Mesendoderm (in vitro differentiated cells): ENCODE measurements at regions not wholly inside any gene's neighbourhood (a gene's known extent, or its start where the extent isn't known, plus 50 kb on each side); places are given as distances from the start of the nearest gene placed in this dataset.

ENCODE experiments used
- DNase-seq: peaks from one replicate; pipeline ENCODE4 v3.0.0; 2013
- H2AK5ac ChIP-seq: 2 replicates; pipeline ENCODE4 v1.6.1; 2013; ENCODE audit warnings: low read length, inconsistent platforms
- H2BK120ac ChIP-seq: 2 replicates; pipeline ENCODE4 v1.6.1; 2013; ENCODE audit warnings: low read depth, mild to moderate bottlenecking, low read length, moderate library complexity, mixed read lengths
- H2BK15ac ChIP-seq: replicated peaks from 2 replicates; pipeline ENCODE4 v1.6.1; 2013; ENCODE audit warnings: low read depth, mild to moderate bottlenecking, moderate library complexity
- H2BK5ac ChIP-seq: 2 replicates; pipeline ENCODE4 v1.6.1; 2013; ENCODE audit warnings: low read length, inconsistent platforms
- H3K18ac ChIP-seq: 2 replicates; pipeline ENCODE4 v1.6.1; 2013; ENCODE audit warnings: mild to moderate bottlenecking, low read length, mixed read lengths
- H3K23ac ChIP-seq: one replicate; pipeline ENCODE4 v1.6.1; 2013; ENCODE audit warnings: low read length
- H3K27ac ChIP-seq: 2 replicates; pipeline ENCODE4 v1.5.1; 2013; ENCODE audit warnings: low read depth, mild to moderate bottlenecking, inconsistent platforms, low read length, moderate library complexity
- H3K27me3 ChIP-seq: 2 replicates; pipeline ENCODE4 v1.6.1; 2013; ENCODE audit warnings: low read length, control low read depth, mild to moderate bottlenecking, inconsistent platforms; ENCODE audit not compliant: insufficient read depth, poor library complexity
- H3K36me3 ChIP-seq: 2 replicates; pipeline ENCODE4 v1.6.1; 2013; ENCODE audit warnings: low read length, inconsistent platforms; ENCODE audit not compliant: control insufficient read depth, insufficient read depth
- H3K4ac ChIP-seq: one replicate; pipeline ENCODE4 v1.6.1; 2013; ENCODE audit warnings: low read depth, mild to moderate bottlenecking, low read length, moderate library complexity
- H3K4me1 ChIP-seq: 2 replicates; pipeline ENCODE4 v1.6.1; 2013; ENCODE audit warnings: low read depth, low read length, inconsistent platforms; ENCODE audit not compliant: control insufficient read depth
- H3K4me2 ChIP-seq: 2 replicates; pipeline ENCODE4 v1.6.1; 2013; ENCODE audit warnings: low read length
- H3K4me3 ChIP-seq: 2 replicates; pipeline ENCODE4 v1.5.1; 2013; ENCODE audit warnings: mild to moderate bottlenecking, low read length
- H3K56ac ChIP-seq: one replicate; pipeline ENCODE4 v1.6.1; 2013; ENCODE audit warnings: low read length
- H3K79me1 ChIP-seq: 2 replicates; pipeline ENCODE4 v1.6.1; 2013; ENCODE audit warnings: low read length, inconsistent platforms
- H3K79me2 ChIP-seq: 2 replicates; pipeline ENCODE4 v1.6.1; 2013; ENCODE audit warnings: mild to moderate bottlenecking, low read length; ENCODE audit not compliant: control insufficient read depth, insufficient read depth
- H3K9ac ChIP-seq: 2 replicates; pipeline ENCODE4 v1.6.1; 2013; ENCODE audit warnings: low read length, inconsistent platforms
- H4K5ac ChIP-seq: one replicate; pipeline ENCODE4 v1.6.1; 2013; ENCODE audit warnings: low read length
- H4K8ac ChIP-seq: one replicate; pipeline ENCODE4 v1.6.1; 2013; ENCODE audit warnings: low read depth, mild to moderate bottlenecking, control low read depth, low read length, moderate library complexity
- WGBS: extraction: QIAGEN DNeasy Blood & Tissue Kit; methylation state at CpG from one replicate; pipeline ENCODE4 v1.1.7; 2013; ENCODE audit warnings: low lambda C conversion rate, missing lambda C conversion rate; ENCODE audit not compliant: insufficient coverage; ENCODE audit errors: extremely low coverage; 5-methylcytosine and 5-hydroxymethylcytosine counted together

DNA sequence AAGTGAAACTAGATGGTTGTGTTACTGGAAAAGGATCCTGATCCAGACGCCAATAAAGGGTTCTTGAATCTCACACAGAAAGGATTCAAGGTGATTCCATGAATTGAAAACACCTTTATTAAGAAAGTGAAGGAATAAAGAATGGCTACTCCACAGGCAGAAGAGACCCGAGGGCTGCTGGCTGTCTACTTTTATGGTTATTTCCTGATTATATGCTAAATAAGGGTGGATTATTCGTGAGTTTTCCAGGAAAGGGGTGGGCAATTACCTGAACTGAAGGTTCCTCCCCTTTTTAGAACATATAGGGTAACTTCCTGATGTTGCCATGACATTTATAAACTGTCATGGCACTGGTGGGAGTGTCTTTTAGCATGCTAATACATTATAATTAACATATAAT, 50.9 kb upstream of the WARS2 start:
- Histone ChIP-seq H3K79me2 (no peaks in the 10 kb centered on the region), H4K5ac (no peak overlapping the region), H2BK120ac (no peak overlapping the region), H3K79me1 (no peaks in the 10 kb centered on the region), H3K4me1 (no peaks in the 10 kb centered on the region), H3K4me3 (no peak overlapping the region), H3K9ac (no peak overlapping the region), H2AK5ac (no peak overlapping the region), H3K27me3 (no peaks in the 10 kb centered on the region), H2BK5ac (no peak overlapping the region), H3K27ac (no peak overlapping the region), H3K4me2 (no peak overlapping the region), H4K8ac (no peak overlapping the region), H3K4ac (no peak overlapping the region), H3K56ac (no peak overlapping the region), H3K18ac (no peak overlapping the region), H3K23ac (no peak overlapping the region), H3K36me3 (no peaks in the 10 kb centered on the region), H2BK15ac (no peak overlapping the region)
- no peak for DNase-seq
- WGBS: no CpG with 5 or more reads among the region's 3 CpGs

DNA sequence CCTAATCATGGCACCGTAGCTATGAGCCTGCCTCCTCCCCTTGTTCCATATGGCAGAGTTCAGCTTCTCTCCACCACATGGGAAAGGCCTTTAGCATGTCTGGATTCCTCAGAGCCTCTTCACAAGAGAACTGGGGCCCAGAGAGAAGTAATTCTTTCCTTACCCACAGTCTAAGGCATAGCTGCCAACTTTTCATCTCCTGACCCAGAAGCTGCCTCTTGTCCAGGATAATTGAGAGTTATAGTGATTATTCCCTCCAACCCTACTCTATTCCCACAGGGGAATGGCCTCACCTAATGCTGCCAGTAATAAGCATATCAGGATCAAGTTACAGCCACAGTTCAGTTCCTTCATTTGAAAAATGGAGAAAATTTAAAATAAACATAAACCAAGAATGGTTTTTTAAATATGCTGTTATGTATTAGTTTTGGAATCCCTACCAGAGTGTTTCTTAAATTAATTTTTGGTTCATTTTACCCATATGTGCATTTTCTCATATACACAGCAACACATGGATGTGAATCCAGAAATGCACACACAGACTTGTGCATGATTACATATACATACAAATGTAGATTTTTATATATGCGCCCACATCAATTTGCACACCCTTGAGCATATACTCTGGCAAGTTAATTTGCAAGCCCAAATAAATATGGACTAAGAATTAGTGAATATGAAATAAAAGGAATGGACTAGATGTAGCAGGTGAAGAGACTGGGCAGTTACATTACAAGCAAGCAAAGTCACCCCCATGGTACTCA, 63.9 kb upstream of the WARS2 start:
- Histone ChIP-seq H4K5ac (no peak overlapping the region), H3K79me1 (no peaks in the 10 kb centered on the region), H3K79me2 (no peaks in the 10 kb centered on the region), H3K56ac (no peak overlapping the region), H3K4me1 (no peaks in the 10 kb centered on the region), H2BK15ac (no peak overlapping the region), H3K9ac (no peak overlapping the region), H3K4me2 (no peak overlapping the region), H3K27ac (no peak overlapping the region), H3K23ac (no peak overlapping the region), H3K4ac (no peak overlapping the region), H3K27me3 (no peaks in the 10 kb centered on the region), H3K18ac (no peak overlapping the region), H4K8ac (no peak overlapping the region), H2AK5ac (no peak overlapping the region), H2BK5ac (no peak overlapping the region), H3K36me3 (no peaks in the 10 kb centered on the region), H2BK120ac (no peak overlapping the region), H3K4me3 (no peak overlapping the region)
- WGBS: no CpG with 5 or more reads among the region's 2 CpGs
- no peak for DNase-seq

- H4K8ac ChIP-seq: no peak overlapping the region
- H4K5ac ChIP-seq: no peak overlapping the region
- no peak overlapping the region for H3K23ac ChIP-seq
- WGBS: no CpG with 5 or more reads among the region's 1 CpG
- H2BK120ac ChIP-seq: no peak overlapping the region
- no peak overlapping the region for H3K4me2 ChIP-seq
- H2BK15ac ChIP-seq: no peak overlapping the region
- H3K4me1 ChIP-seq: no peaks in the 10 kb centered on the region
- no peak overlapping the region for H2BK5ac ChIP-seq
- H3K36me3 ChIP-seq: no peaks in the 10 kb centered on the region
- no peak overlapping the region for H3K27ac ChIP-seq
- no peak overlapping the region for H3K9ac ChIP-seq
- no peaks in the 10 kb centered on the region for H3K79me2 ChIP-seq
- H3K27me3 ChIP-seq: no peaks in the 10 kb centered on the region
- no peak overlapping the region for H3K4ac ChIP-seq
- H2AK5ac ChIP-seq: no peak overlapping the region
- no peak overlapping the region for H3K4me3 ChIP-seq
- H3K79me1 ChIP-seq: no peaks in the 10 kb centered on the region
- H3K18ac ChIP-seq: no peak overlapping the region
- DNase-seq: no peak
- no peak overlapping the region for H3K56ac ChIP-seq
Measured at GRCh38 chr1:119204961-119205357, 64.5 kb upstream of the WARS2 start.

- Histone ChIP-seq H3K4ac (no peak overlapping the region), H3K79me1 (no peaks in the 10 kb centered on the region), H3K27ac (no peak overlapping the region), H3K18ac (no peak overlapping the region), H3K23ac (no peak overlapping the region), H3K36me3 (no peaks in the 10 kb centered on the region), H2BK5ac (no peak overlapping the region), H3K56ac (no peak overlapping the region), H3K27me3 (no peaks in the 10 kb centered on the region), H4K5ac (no peak overlapping the region), H3K4me1 (no peaks in the 10 kb centered on the region), H2BK15ac (no peak overlapping the region), H3K4me3 (no peak overlapping the region), H2BK120ac (no peak overlapping the region), H3K79me2 (no peaks in the 10 kb centered on the region), H2AK5ac (no peak overlapping the region), H3K9ac (no peak overlapping the region), H3K4me2 (no peak overlapping the region), H4K8ac (no peak overlapping the region)
- DNase-seq: no peak
- WGBS: no CpG with 5 or more reads among the region's 5 CpGs
Measured at GRCh38 chr1:119209061-119209460, 68.6 kb upstream of the WARS2 start.

DNA sequence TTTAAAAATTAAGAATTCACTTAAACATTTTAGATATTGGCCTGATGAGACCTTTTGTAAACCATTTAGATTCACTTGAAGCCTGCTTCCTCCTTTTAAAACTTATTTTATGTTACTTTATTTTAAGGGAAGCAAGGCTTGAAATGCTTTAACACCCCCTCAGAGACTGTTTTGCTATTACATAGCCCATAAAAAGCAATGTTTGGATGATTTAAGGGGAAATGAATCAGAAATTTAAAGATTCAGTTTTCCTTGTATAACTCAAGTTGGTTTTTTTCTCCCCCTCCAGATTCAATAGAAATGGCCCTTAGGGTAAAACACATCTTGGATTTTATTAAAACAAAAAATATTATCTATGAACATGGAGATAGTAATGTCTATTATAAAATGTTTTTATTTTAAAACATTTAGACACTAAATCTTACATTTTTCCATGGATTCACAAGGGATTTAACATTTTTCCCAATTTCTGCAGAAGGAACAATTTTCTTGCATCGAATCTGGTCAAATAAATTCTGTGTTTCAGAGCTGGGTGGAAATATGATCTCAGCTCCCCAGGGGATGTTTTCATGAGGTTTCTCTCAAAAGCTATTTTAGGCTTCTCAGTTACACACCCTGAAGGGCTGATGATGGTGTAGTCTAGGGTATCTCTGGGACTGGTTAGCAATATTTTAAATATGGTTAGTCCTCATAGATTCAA, 69.3 kb upstream of the WARS2 start:
- DNase-seq: no peak
- H3K23ac ChIP-seq: no peak overlapping the region
- H3K18ac ChIP-seq: no peak overlapping the region
- no peak overlapping the region for H4K8ac ChIP-seq
- H3K4me1 ChIP-seq: no peaks in the 10 kb centered on the region
- no peak overlapping the region for H3K4me2 ChIP-seq
- H3K27me3 ChIP-seq: no peaks in the 10 kb centered on the region
- no peaks in the 10 kb centered on the region for H3K79me2 ChIP-seq
- H3K4ac ChIP-seq: no peak overlapping the region
- no peaks in the 10 kb centered on the region for H3K79me1 ChIP-seq
- H3K27ac ChIP-seq: no peak overlapping the region
- H3K4me3 ChIP-seq: no peak overlapping the region
- WGBS: no CpG with 5 or more reads among the region's 1 CpG
- H3K56ac ChIP-seq: no peak overlapping the region
- no peak overlapping the region for H2AK5ac ChIP-seq
- no peak overlapping the region for H2BK5ac ChIP-seq
- no peaks in the 10 kb centered on the region for H3K36me3 ChIP-seq
- H2BK120ac ChIP-seq: no peak overlapping the region
- no peak overlapping the region for H3K9ac ChIP-seq
- H2BK15ac ChIP-seq: no peak overlapping the region
- no peak overlapping the region for H4K5ac ChIP-seq
